ENCODE measurements at regions not wholly inside any gene's neighbourhood (a gene's known extent, or its start where the extent isn't known, plus 50 kb on each side); places are given as distances from the start of the nearest gene placed in this dataset.
A peak's percentile ranks its signal among the peaks of the same experiment; 100 is the strongest.

DNA sequence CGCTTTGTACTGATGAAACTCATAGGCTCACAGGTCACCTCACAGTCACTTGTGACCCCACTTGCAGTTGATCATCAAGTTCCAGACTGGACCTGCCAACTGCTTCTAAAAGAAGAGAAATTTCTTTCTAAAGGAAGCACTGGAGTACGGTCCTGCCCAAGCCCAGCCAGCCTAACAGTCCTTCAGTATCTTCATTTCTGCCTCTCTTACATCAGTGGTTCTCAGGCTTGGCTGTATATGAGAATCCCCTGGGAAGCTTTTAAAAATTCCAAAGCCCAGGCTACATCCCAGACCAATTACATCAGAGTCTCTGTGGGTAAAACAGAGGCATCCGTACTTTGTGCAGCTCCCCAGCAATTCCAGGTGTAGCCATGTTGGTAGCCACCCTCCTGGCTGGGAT is 282.1 kb downstream of the NFIB start:
- no peak overlapping the region for H3K4me3 ChIP-seq (ENCODE audit: low read length in 2 of 2)
- H3K4me3 Mint-ChIP-seq = no peak overlapping the region
- H3K27me3 Mint-ChIP-seq = no peaks in the 10 kb centered on the region
- intact Hi-C loops (cut with micrococcal nuclease) = no loop called here
- ChIA-PET CTCF (ENCODE audit: partially characterized antibody) (no interaction called here), POLR2A (ENCODE audit: partially characterized antibody) (no interaction called here)
- no peaks in the 10 kb centered on the region for H3K36me3 ChIP-seq (ENCODE audit: insufficient read depth, low read length)
- no peaks in the 10 kb centered on the region for H3K4me1 Mint-ChIP-seq
- H3K36me3 Mint-ChIP-seq = no peaks in the 10 kb centered on the region
- H3K4me1 ChIP-seq (ENCODE audit: insufficient read depth, low read length) = no peaks in the 10 kb centered on the region
- peaks cover 0 to 4% of the 10 kb centered on the region in 2 donors for H3K9me3 ChIP-seq (ENCODE audit: control insufficient read depth in 1 of 2, low read length in 2 of 2)
- no peak overlapping the region for H3K27ac ChIP-seq (ENCODE audit: low read depth, low read length)
- H3K27ac Mint-ChIP-seq = no peak overlapping the region
- H3K27me3 ChIP-seq (ENCODE audit: insufficient read depth, low read length) = no peaks in the 10 kb centered on the region
- no peak for DNase-seq
- peaks cover 0 to 2% (median 0%) of the 10 kb centered on the region in 8 donors for H3K9me3 Mint-ChIP-seq

GRCh38 chr9:14031060-14031414 is 282.9 kb downstream of the NFIB start:
- H3K36me3 ChIP-seq (ENCODE audit: insufficient read depth, low read length) = no peaks in the 10 kb centered on the region
- Mint-ChIP-seq H3K36me3 (no peaks in the 10 kb centered on the region), H3K4me3 (no peak overlapping the region), H3K4me1 (no peaks in the 10 kb centered on the region), H3K9me3 (peaks cover 0 to 5% (median 0%) of the 10 kb centered on the region in 8 donors), H3K27ac (no peak overlapping the region), H3K27me3 (no peaks in the 10 kb centered on the region)
- CTCF ChIA-PET (ENCODE audit: partially characterized antibody) = no interaction called here
- no peaks in the 10 kb centered on the region for H3K27me3 ChIP-seq (ENCODE audit: insufficient read depth, low read length)
- POLR2A ChIA-PET (ENCODE audit: partially characterized antibody) = no interaction called here
- intact Hi-C loops (cut with micrococcal nuclease) = no loop called here
- H3K4me1 ChIP-seq (ENCODE audit: insufficient read depth, low read length) = no peaks in the 10 kb centered on the region
- H3K9me3 ChIP-seq (ENCODE audit: control insufficient read depth in 1 of 2, low read length in 2 of 2) = peaks cover 0 to 4% of the 10 kb centered on the region in 2 donors
- no peak overlapping the region for H3K27ac ChIP-seq (ENCODE audit: low read depth, low read length)
- no peak overlapping the region for H3K4me3 ChIP-seq (ENCODE audit: low read length in 2 of 2)
- DNase-seq = no peak

DNA sequence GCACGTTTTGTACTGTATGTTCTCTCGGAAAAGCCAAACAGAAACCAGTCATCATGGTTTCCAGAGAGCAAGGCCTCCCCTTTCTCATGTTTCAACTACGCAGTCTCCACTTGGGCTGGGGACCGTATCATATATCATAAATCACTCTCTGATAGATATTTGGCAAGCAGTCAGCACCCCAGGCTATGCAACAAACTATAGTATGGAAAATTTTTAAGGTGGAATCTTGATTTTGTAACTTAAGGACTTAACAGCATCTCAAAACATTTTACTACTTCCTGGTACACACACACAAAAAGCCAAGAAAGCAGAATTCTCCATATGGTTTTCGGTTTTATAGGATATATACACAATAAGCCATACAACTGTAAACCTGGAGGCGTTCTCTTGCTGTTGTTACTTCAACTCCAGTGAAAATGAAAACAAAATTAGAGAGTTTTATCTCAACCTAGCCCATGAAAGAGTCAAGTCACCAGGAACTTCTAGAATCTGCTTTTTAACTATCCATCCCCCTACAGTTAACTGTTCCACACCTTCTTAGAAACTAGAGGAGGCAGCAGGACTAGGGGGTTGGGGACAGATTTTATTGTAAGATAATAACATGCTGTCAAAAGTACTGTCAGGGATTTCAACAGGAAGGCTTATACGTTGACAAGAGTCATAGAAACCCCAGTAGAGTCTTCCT is 283.4 kb downstream of the NFIB start:
- no peak overlapping the region for H3K27ac Mint-ChIP-seq
- DNase-seq = no peak

GRCh38 chr9:14029806-14030374 is 284.1 kb downstream of the NFIB start:
- H3K9me3 ChIP-seq (ENCODE audit: control insufficient read depth in 1 of 2, low read length in 2 of 2) = peaks cover 0 to 4% of the 10 kb centered on the region in 2 donors
- H3K36me3 Mint-ChIP-seq = no peaks in the 10 kb centered on the region
- CTCF ChIA-PET (ENCODE audit: partially characterized antibody) = no interaction called here

More for the DNA sequence above, 283.4 kb downstream of the NFIB start:
- ChIA-PET CTCF (ENCODE audit: partially characterized antibody) (no interaction called here), POLR2A (ENCODE audit: partially characterized antibody) (no interaction called here)
- no peaks in the 10 kb centered on the region for H3K36me3 Mint-ChIP-seq
- no peak overlapping the region for H3K4me3 Mint-ChIP-seq
- H3K27me3 Mint-ChIP-seq = no peaks in the 10 kb centered on the region
- intact Hi-C loops (cut with micrococcal nuclease) = no loop called here
- H3K4me1 ChIP-seq (ENCODE audit: insufficient read depth, low read length) = no peaks in the 10 kb centered on the region
- H3K9me3 Mint-ChIP-seq = peaks cover 0 to 7% (median under 1%) of the 10 kb centered on the region in 8 donors
- no peak overlapping the region for H3K27ac ChIP-seq (ENCODE audit: low read depth, low read length)
- H3K36me3 ChIP-seq (ENCODE audit: insufficient read depth, low read length) = no peaks in the 10 kb centered on the region
- H3K27me3 ChIP-seq (ENCODE audit: insufficient read depth, low read length) = no peaks in the 10 kb centered on the region
- H3K9me3 ChIP-seq (ENCODE audit: control insufficient read depth in 1 of 2, low read length in 2 of 2) = peaks cover 0 to 4% of the 10 kb centered on the region in 2 donors
- H3K4me3 ChIP-seq (ENCODE audit: low read length in 2 of 2) = no peak overlapping the region
- H3K4me1 Mint-ChIP-seq = no peaks in the 10 kb centered on the region

GRCh38 chr9:14027116-14027800 is 286.7 kb downstream of the NFIB start:
- Histone ChIP-seq H3K27ac (ENCODE audit: low read depth, low read length) (no peak overlapping the region), H3K9me3 (ENCODE audit: control insufficient read depth in 1 of 2, low read length in 2 of 2) (peaks cover 0 to 4% of the 10 kb centered on the region in 2 donors), H3K36me3 (ENCODE audit: insufficient read depth, low read length) (no peaks in the 10 kb centered on the region), H3K27me3 (ENCODE audit: insufficient read depth, low read length) (no peaks in the 10 kb centered on the region), H3K4me3 (ENCODE audit: low read length in 2 of 2) (no peak overlapping the region), H3K4me1 (ENCODE audit: insufficient read depth, low read length) (no peaks in the 10 kb centered on the region)
- Mint-ChIP-seq H3K27ac (no peak overlapping the region), H3K4me1 (no peaks in the 10 kb centered on the region), H3K27me3 (no peaks in the 10 kb centered on the region), H3K36me3 (no peaks in the 10 kb centered on the region), H3K4me3 (no peak overlapping the region), H3K9me3 (peaks cover 0 to 8% (median 3%) of the 10 kb centered on the region in 8 donors)
- ChIA-PET CTCF (ENCODE audit: partially characterized antibody) (no interaction called here), POLR2A (ENCODE audit: partially characterized antibody) (no interaction called here)
- intact Hi-C loops (cut with micrococcal nuclease) = no loop called here
- no peak for DNase-seq

More at GRCh38 chr9:14029806-14030374, 284.1 kb downstream of the NFIB start:
- no peak overlapping the region for H3K27ac ChIP-seq (ENCODE audit: low read depth, low read length)
- no peaks in the 10 kb centered on the region for H3K36me3 ChIP-seq (ENCODE audit: insufficient read depth, low read length)
- Mint-ChIP-seq H3K27me3 (no peaks in the 10 kb centered on the region), H3K9me3 (peaks cover 0 to 7% (median under 1%) of the 10 kb centered on the region in 8 donors), H3K4me1 (no peaks in the 10 kb centered on the region), H3K4me3 (no peak overlapping the region), H3K27ac (no peak overlapping the region)
- H3K27me3 ChIP-seq (ENCODE audit: insufficient read depth, low read length) = no peaks in the 10 kb centered on the region
- no peak for DNase-seq
- POLR2A ChIA-PET (ENCODE audit: partially characterized antibody) = no interaction called here
- intact Hi-C loops (cut with micrococcal nuclease) = no loop called here
- H3K4me3 ChIP-seq (ENCODE audit: low read length in 2 of 2) = no peak overlapping the region
- no peaks in the 10 kb centered on the region for H3K4me1 ChIP-seq (ENCODE audit: insufficient read depth, low read length)

DNA sequence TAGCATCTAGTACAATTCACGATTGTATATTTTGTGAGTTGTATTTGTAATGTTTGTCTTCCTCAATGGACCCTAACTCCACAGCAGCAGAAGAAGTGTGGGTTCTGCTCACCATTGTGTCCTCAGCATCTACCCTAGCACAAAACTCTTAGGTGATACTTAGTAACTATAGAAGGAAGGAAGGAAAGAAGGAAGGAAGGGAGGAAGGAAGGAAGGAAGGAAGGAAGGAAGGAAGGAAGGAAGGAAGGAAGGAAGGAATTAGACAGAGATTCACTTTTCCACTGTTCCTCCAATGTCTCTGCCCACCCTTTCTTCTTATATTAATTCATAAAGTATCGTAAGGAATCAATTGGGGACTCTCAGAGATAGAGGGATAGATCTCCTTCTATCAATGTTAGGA is 288.2 kb downstream of the NFIB start:
- DNase-seq = no peak
- POLR2A ChIA-PET (ENCODE audit: partially characterized antibody) = no interaction called here
- Mint-ChIP-seq H3K4me3 (no peak overlapping the region), H3K9me3 (peaks cover 0 to 8% (median 3%) of the 10 kb centered on the region in 8 donors), H3K4me1 (no peaks in the 10 kb centered on the region), H3K27ac (peak overlapping the region in 1 of 7 donors; percentile 2), H3K27me3 (no peaks in the 10 kb centered on the region), H3K36me3 (no peaks in the 10 kb centered on the region)
- no peak overlapping the region for H3K27ac ChIP-seq (ENCODE audit: low read depth, low read length)
- CTCF ChIA-PET (ENCODE audit: partially characterized antibody) = no interaction called here
- no peaks in the 10 kb centered on the region for H3K4me1 ChIP-seq (ENCODE audit: insufficient read depth, low read length)
- peaks cover 0 to under 1% of the 10 kb centered on the region in 2 donors for H3K9me3 ChIP-seq (ENCODE audit: control insufficient read depth in 1 of 2, low read length in 2 of 2)
- H3K4me3 ChIP-seq (ENCODE audit: low read length in 2 of 2) = no peak overlapping the region
- intact Hi-C loops (cut with micrococcal nuclease) = no loop called here
- H3K36me3 ChIP-seq (ENCODE audit: insufficient read depth, low read length) = no peaks in the 10 kb centered on the region
- no peaks in the 10 kb centered on the region for H3K27me3 ChIP-seq (ENCODE audit: insufficient read depth, low read length)

GRCh38 chr9:14023285-14023684 is 290.7 kb downstream of the NFIB start:
- no peak overlapping the region for H3K4me3 Mint-ChIP-seq
- DNase-seq = no peak
- no peak overlapping the region for H3K4me3 ChIP-seq (ENCODE audit: low read length in 2 of 2)
- POLR2A ChIA-PET (ENCODE audit: partially characterized antibody) = no interaction called here
- no peaks in the 10 kb centered on the region for H3K9me3 ChIP-seq (ENCODE audit: control insufficient read depth in 1 of 2, low read length in 2 of 2)
- no peaks in the 10 kb centered on the region for H3K36me3 Mint-ChIP-seq
- CTCF ChIA-PET (ENCODE audit: partially characterized antibody) = no interaction called here
- no peaks in the 10 kb centered on the region for H3K36me3 ChIP-seq (ENCODE audit: insufficient read depth, low read length)
- no peaks in the 10 kb centered on the region for H3K4me1 Mint-ChIP-seq
- peaks cover 0 to 8% (median 7%) of the 10 kb centered on the region in 8 donors for H3K9me3 Mint-ChIP-seq
- intact Hi-C loops (cut with micrococcal nuclease) = no loop called here
- H3K27ac Mint-ChIP-seq = no peak overlapping the region
- no peaks in the 10 kb centered on the region for H3K27me3 ChIP-seq (ENCODE audit: insufficient read depth, low read length)
- no peaks in the 10 kb centered on the region for H3K4me1 ChIP-seq (ENCODE audit: insufficient read depth, low read length)
- H3K27ac ChIP-seq (ENCODE audit: low read depth, low read length) = no peak overlapping the region
- H3K27me3 Mint-ChIP-seq = no peaks in the 10 kb centered on the region

All from CD4-positive, alpha-beta memory T cell (primary cell).